ENCODE measurements at regions not wholly inside any gene's neighbourhood (a gene's known extent, or its start where the extent isn't known, plus 50 kb on each side); places are given as distances from the start of the nearest gene placed in this dataset.

DNA sequence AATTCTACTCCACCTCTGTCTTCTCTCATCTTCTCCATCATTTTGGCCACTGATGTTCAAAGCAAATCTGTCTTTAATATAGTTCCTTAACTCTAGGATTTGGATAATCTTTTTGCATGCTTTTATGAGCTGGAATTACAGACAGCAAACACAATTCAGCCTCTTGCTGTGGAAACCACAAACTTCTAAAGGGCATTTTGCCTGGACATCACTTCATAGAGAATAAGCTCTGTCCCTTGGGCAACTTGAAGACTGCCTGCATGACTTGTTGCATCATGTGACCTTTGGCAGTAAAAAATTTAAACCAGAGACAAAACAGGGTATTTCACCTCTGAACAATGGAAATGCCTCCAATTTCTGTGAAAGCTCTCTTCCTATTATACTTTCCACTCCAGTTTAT, 74.1 kb upstream of the HDDC2 start:
- TF ChIP-seq CTCF (IDR thresholded peaks at IDR 0.05) (no peak), TEAD1 (CRISPR knock-in tag; IDR thresholded peaks at IDR 0.05) (no peak), ATF1 (CRISPR knock-in tag; IDR thresholded peaks at IDR 0.05) (no peak), NFYB (CRISPR knock-in tag; conservative IDR thresholded peaks at IDR 0.05; ENCODE audit: low read depth) (no peak), E2F4 (CRISPR knock-in tag; IDR thresholded peaks at IDR 0.05; ENCODE audit: borderline replicate concordance, low read depth) (no peak), ETV6 (CRISPR knock-in tag; IDR thresholded peaks at IDR 0.05) (no peak), ZNF263 (CRISPR knock-in tag; IDR thresholded peaks at IDR 0.05; ENCODE audit: low read depth) (no peak), KAT7 (CRISPR knock-in tag; IDR thresholded peaks at IDR 0.05; ENCODE audit: borderline replicate concordance) (no peak), MYBL2 (CRISPR knock-in tag; IDR thresholded peaks at IDR 0.05) (no peak), ARID4B (CRISPR knock-in tag; IDR thresholded peaks at IDR 0.05; ENCODE audit: borderline replicate concordance) (no peak), OVOL2 (CRISPR knock-in tag; IDR thresholded peaks at IDR 0.05; ENCODE audit: borderline replicate concordance) (no peak), ZNF317 (CRISPR knock-in tag; IDR thresholded peaks at IDR 0.05; ENCODE audit: borderline replicate concordance, low read depth) (no peak), ZNF425 (CRISPR knock-in tag; conservative IDR thresholded peaks at IDR 0.05) (no peak)

All from WTC11 (cell line).